Colonic mucosa (tissue), 4 donors: ENCODE measurements at regions not wholly inside any gene's neighbourhood (a gene's known extent, or its start where the extent isn't known, plus 50 kb on each side); places are given as distances from the start of the nearest gene placed in this dataset.
"Not testable (repeated sequence)": the region's sequence is repeated elsewhere in the genome, so short reads cannot be mapped to it uniquely, and the experiment has no call there.

Experiments
- DNase-seq: peaks from one replicate; pipeline ENCODE4 v3.0.0-alpha.2; 2020
- H3K27ac ChIP-seq: fragments of 200-600 bp; one replicate; pipeline ENCODE4 v1.8.0; 2021
- H3K27me3 ChIP-seq: fragments of 200-600 bp; one replicate; pipeline ENCODE4 v1.8.0; 2021
- H3K36me3 ChIP-seq: fragments of 200-600 bp; one replicate; pipeline ENCODE4 v1.8.0; 2021
- H3K4me1 ChIP-seq: fragments of 200-600 bp; one replicate; pipeline ENCODE4 v1.8.0; 2021; ENCODE audit warnings: mild to moderate bottlenecking
- H3K4me3 ChIP-seq: fragments of 200-600 bp; one replicate; pipeline ENCODE4 v1.8.0; 2021
- H3K9ac ChIP-seq, 2 donors: one replicate each; pipeline ENCODE4 v1.7.0; 2013; ENCODE audit warnings: control low read depth in 2 of 2, low read depth in 2 of 2, low read length in 2 of 2
- H3K9me3 ChIP-seq: fragments of 200-600 bp; one replicate; pipeline ENCODE4 v1.8.0; 2021
- CTCF ChIP-seq: fragments of 200-600 bp; IDR thresholded peaks from one replicate; pipeline ENCODE4 v1.8.0; 2022; ENCODE audit warnings: antibody characterized with exemption, mild to moderate bottlenecking
- intact Hi-C: fragments of 100-400 bp; cut with DNase I; formaldehyde crosslinking; loops from one replicate; pipeline ENCODE4 v1.14.1; 2022
- donor health status: healthy.
- donor health status: DM: no; HTN: no; CAD: no.
- donor health status: DM: no; HTN: no; CAD: no.

- intact Hi-C loops = no loop called here
- TF ChIP-seq CTCF = no peak
- no peaks in the 10 kb centered on the region for H3K9me3 ChIP-seq
Measured at GRCh38 chrX:103428525-103428924, 52.2 kb downstream of the BEX3 start.

GRCh38 chrX:103429026-103429425, 52.7 kb downstream of the BEX3 start:
- H3K9ac ChIP-seq, H3K4me3 ChIP-seq, intact Hi-C loops, H3K9me3 ChIP-seq, H3K4me1 ChIP-seq, H3K36me3 ChIP-seq, H3K27me3 ChIP-seq, H3K27ac ChIP-seq, DNase-seq: not testable (repeated sequence)

More at GRCh38 chrX:103428525-103428924, 52.2 kb downstream of the BEX3 start:
- no peak overlapping the region for H3K27ac ChIP-seq
- no peak overlapping the region for H3K4me3 ChIP-seq
- H3K27me3 ChIP-seq = no peaks in the 10 kb centered on the region
- no peaks in the 10 kb centered on the region for H3K4me1 ChIP-seq
- H3K9ac ChIP-seq = no peak overlapping the region
- DNase-seq = no peak
- H3K36me3 ChIP-seq = no peaks in the 10 kb centered on the region

- peak; percentile 23 for DNase-seq
- no peak overlapping the region for H3K4me3 ChIP-seq
- intact Hi-C loops = no loop called here
Measured at GRCh38 chrX:103431316-103431715, 55.0 kb downstream of the BEX3 start.

GRCh38 chrX:103432841-103433240, 56.5 kb downstream of the BEX3 start:
- H3K4me3 ChIP-seq, intact Hi-C loops: not testable (repeated sequence)

More at GRCh38 chrX:103431316-103431715, 55.0 kb downstream of the BEX3 start:
- Histone ChIP-seq H3K9ac (no peak overlapping the region), H3K36me3 (no peaks in the 10 kb centered on the region), H3K9me3 (no peaks in the 10 kb centered on the region), H3K4me1 (no peaks in the 10 kb centered on the region), H3K27me3 (no peaks in the 10 kb centered on the region), H3K27ac (no peak overlapping the region)
- no peak for TF ChIP-seq CTCF

GRCh38 chrX:103437147-103437873, 61.0 kb downstream of the BEX3 start:
- H3K27ac ChIP-seq = no peak overlapping the region
- intact Hi-C loops = no loop called here
- H3K4me1 ChIP-seq = no peaks in the 10 kb centered on the region
- H3K27me3 ChIP-seq = no peaks in the 10 kb centered on the region
- no peaks in the 10 kb centered on the region for H3K36me3 ChIP-seq
- no peak for TF ChIP-seq CTCF
- no peaks in the 10 kb centered on the region for H3K9me3 ChIP-seq
- DNase-seq = no peak
- no peak overlapping the region for H3K4me3 ChIP-seq
- H3K9ac ChIP-seq = no peak overlapping the region

More at GRCh38 chrX:103432841-103433240, 56.5 kb downstream of the BEX3 start:
- DNase-seq, H3K36me3 ChIP-seq, H3K27me3 ChIP-seq, H3K27ac ChIP-seq, H3K9me3 ChIP-seq, H3K4me1 ChIP-seq, H3K9ac ChIP-seq: not testable (repeated sequence)

GRCh38 chrX:103439161-103439560, 62.8 kb downstream of the BEX3 start:
- H3K9ac ChIP-seq = no peak overlapping the region
- no peak for TF ChIP-seq CTCF
- intact Hi-C loops = no loop called here

More at GRCh38 chrX:103439161-103439560, 62.8 kb downstream of the BEX3 start:
- no peaks in the 10 kb centered on the region for H3K9me3 ChIP-seq
- H3K4me3 ChIP-seq = no peak overlapping the region
- DNase-seq = no peak
- H3K27me3 ChIP-seq = no peaks in the 10 kb centered on the region
- no peaks in the 10 kb centered on the region for H3K36me3 ChIP-seq
- no peak overlapping the region for H3K27ac ChIP-seq
- no peaks in the 10 kb centered on the region for H3K4me1 ChIP-seq
